Astrocyte (in vitro differentiated cells and primary cell): ENCODE measurements at regions not wholly inside any gene's neighbourhood (a gene's known extent, or its start where the extent isn't known, plus 50 kb on each side); places are given as distances from the start of the nearest gene placed in this dataset.

Source experiments
- EZH2 ChIP-seq: IDR thresholded peaks from 2 replicates; pipeline ENCODE4 v1.6.1; 2012; ENCODE audit warnings: mild to moderate bottlenecking, low read length, inconsistent platforms; ENCODE audit not compliant: insufficient read depth
- TF ChIP-seq, protein P1 (sequence below): IDR thresholded peaks from 2 replicates; pipeline ENCODE4 v1.5.1; 2011; ENCODE audit warnings: low read depth, mild to moderate bottlenecking, inconsistent platforms, low read length, moderate library complexity; ENCODE audit not compliant: insufficient read depth

DNA sequence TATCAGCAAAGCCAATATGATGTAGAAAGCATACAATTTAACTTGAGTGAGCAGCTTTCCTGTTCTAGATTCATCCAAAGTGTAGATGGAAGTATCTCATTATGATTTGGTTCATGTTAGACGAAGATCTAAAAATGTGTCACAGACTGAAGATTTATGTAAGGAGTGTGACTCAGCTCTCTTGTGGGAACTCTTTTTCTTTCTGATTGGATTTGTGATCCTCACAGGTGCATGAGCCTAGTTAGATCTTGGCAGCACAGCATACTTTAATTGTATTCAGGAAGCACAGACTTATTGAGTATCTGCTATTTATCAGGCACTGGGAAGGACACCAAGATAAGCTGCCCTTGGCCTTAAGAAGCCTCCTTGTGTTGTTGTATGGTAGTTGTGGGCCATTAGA is 147.1 kb downstream of the C11orf91 start:
- TF ChIP-seq, protein P1, sequence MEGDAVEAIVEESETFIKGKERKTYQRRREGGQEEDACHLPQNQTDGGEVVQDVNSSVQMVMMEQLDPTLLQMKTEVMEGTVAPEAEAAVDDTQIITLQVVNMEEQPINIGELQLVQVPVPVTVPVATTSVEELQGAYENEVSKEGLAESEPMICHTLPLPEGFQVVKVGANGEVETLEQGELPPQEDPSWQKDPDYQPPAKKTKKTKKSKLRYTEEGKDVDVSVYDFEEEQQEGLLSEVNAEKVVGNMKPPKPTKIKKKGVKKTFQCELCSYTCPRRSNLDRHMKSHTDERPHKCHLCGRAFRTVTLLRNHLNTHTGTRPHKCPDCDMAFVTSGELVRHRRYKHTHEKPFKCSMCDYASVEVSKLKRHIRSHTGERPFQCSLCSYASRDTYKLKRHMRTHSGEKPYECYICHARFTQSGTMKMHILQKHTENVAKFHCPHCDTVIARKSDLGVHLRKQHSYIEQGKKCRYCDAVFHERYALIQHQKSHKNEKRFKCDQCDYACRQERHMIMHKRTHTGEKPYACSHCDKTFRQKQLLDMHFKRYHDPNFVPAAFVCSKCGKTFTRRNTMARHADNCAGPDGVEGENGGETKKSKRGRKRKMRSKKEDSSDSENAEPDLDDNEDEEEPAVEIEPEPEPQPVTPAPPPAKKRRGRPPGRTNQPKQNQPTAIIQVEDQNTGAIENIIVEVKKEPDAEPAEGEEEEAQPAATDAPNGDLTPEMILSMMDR = no peak
- no peak for TF ChIP-seq EZH2
